ENCODE measurements at regions not wholly inside any gene's neighbourhood (a gene's known extent, or its start where the extent isn't known, plus 50 kb on each side); places are given as distances from the start of the nearest gene placed in this dataset.
A peak's percentile ranks its signal among the peaks of the same experiment; 100 is the strongest.

GRCh38 chr5:101370181-101370580 lies 467.1 kb upstream of the ST8SIA4 start:
- H3K4me1 ChIP-seq = no peaks in the 10 kb centered on the region
- TF ChIP-seq, protein P1, sequence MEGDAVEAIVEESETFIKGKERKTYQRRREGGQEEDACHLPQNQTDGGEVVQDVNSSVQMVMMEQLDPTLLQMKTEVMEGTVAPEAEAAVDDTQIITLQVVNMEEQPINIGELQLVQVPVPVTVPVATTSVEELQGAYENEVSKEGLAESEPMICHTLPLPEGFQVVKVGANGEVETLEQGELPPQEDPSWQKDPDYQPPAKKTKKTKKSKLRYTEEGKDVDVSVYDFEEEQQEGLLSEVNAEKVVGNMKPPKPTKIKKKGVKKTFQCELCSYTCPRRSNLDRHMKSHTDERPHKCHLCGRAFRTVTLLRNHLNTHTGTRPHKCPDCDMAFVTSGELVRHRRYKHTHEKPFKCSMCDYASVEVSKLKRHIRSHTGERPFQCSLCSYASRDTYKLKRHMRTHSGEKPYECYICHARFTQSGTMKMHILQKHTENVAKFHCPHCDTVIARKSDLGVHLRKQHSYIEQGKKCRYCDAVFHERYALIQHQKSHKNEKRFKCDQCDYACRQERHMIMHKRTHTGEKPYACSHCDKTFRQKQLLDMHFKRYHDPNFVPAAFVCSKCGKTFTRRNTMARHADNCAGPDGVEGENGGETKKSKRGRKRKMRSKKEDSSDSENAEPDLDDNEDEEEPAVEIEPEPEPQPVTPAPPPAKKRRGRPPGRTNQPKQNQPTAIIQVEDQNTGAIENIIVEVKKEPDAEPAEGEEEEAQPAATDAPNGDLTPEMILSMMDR (IDR thresholded peaks at IDR 0.05) = no peak
- H2AFZ ChIP-seq = no peak overlapping the region
- H3K27ac ChIP-seq = no peak overlapping the region
- no peaks in the 10 kb centered on the region for H3K79me2 ChIP-seq
- no peaks in the 10 kb centered on the region for H3K27me3 ChIP-seq (ENCODE audit: control insufficient read depth, insufficient read depth, low read length)
- H3K36me3 ChIP-seq (ENCODE audit: control insufficient read depth, insufficient read depth, low read length) = no peaks in the 10 kb centered on the region
- H3K9ac ChIP-seq = no peak overlapping the region
- no peaks in the 10 kb centered on the region for H3K9me3 ChIP-seq (ENCODE audit: control insufficient read depth, low read length)
- H3K4me2 ChIP-seq (ENCODE audit: low read length) = no peak overlapping the region
- no peak overlapping the region for H3K4me3 ChIP-seq (ENCODE audit: low read depth, low read length)

GRCh38 chr5:101364469-101364868 lies 461.4 kb upstream of the ST8SIA4 start:
- Histone ChIP-seq H3K4me3 (ENCODE audit: low read depth, low read length) (no peak overlapping the region), H3K9me3 (ENCODE audit: control insufficient read depth, low read length) (no peaks in the 10 kb centered on the region), H3K9ac (no peak overlapping the region), H3K27ac (no peak overlapping the region), H2AFZ (peak overlapping the region; percentile 23), H3K4me1 (no peaks in the 10 kb centered on the region), H3K79me2 (no peaks in the 10 kb centered on the region), H3K4me2 (ENCODE audit: low read length) (no peak overlapping the region), H3K36me3 (ENCODE audit: control insufficient read depth, insufficient read depth, low read length) (no peaks in the 10 kb centered on the region), H3K27me3 (ENCODE audit: control insufficient read depth, insufficient read depth, low read length) (no peaks in the 10 kb centered on the region)
- TF ChIP-seq, protein P1 (IDR thresholded peaks at IDR 0.05) = no peak

- H3K4me1 ChIP-seq = no peaks in the 10 kb centered on the region
- no peaks in the 10 kb centered on the region for H3K36me3 ChIP-seq (ENCODE audit: control insufficient read depth, insufficient read depth, low read length)
- H3K27me3 ChIP-seq (ENCODE audit: control insufficient read depth, insufficient read depth, low read length) = no peaks in the 10 kb centered on the region
- H3K27ac ChIP-seq = no peak overlapping the region
- H3K4me3 ChIP-seq (ENCODE audit: low read depth, low read length) = no peak overlapping the region
- no peaks in the 10 kb centered on the region for H3K79me2 ChIP-seq
- no peak overlapping the region for H3K9ac ChIP-seq
- TF ChIP-seq, protein P1 (IDR thresholded peaks at IDR 0.05) = no peak
- no peak overlapping the region for H2AFZ ChIP-seq
- H3K9me3 ChIP-seq (ENCODE audit: control insufficient read depth, low read length) = no peaks in the 10 kb centered on the region
- no peak overlapping the region for H3K4me2 ChIP-seq (ENCODE audit: low read length)
Measured at GRCh38 chr5:101362067-101362466, 459.0 kb upstream of the ST8SIA4 start.

- Histone ChIP-seq H3K79me2 (no peaks in the 10 kb centered on the region), H3K9me3 (ENCODE audit: control insufficient read depth, low read length) (no peaks in the 10 kb centered on the region), H3K27ac (no peak overlapping the region), H3K9ac (no peak overlapping the region), H2AFZ (no peak overlapping the region), H3K27me3 (ENCODE audit: control insufficient read depth, insufficient read depth, low read length) (no peaks in the 10 kb centered on the region), H3K36me3 (ENCODE audit: control insufficient read depth, insufficient read depth, low read length) (no peaks in the 10 kb centered on the region), H3K4me2 (ENCODE audit: low read length) (no peak overlapping the region), H3K4me3 (ENCODE audit: low read depth, low read length) (no peak overlapping the region), H3K4me1 (no peaks in the 10 kb centered on the region)
- TF ChIP-seq, protein P1 (IDR thresholded peaks at IDR 0.05) = no peak
Measured at GRCh38 chr5:101346906-101347305, 443.8 kb upstream of the ST8SIA4 start.

DNA sequence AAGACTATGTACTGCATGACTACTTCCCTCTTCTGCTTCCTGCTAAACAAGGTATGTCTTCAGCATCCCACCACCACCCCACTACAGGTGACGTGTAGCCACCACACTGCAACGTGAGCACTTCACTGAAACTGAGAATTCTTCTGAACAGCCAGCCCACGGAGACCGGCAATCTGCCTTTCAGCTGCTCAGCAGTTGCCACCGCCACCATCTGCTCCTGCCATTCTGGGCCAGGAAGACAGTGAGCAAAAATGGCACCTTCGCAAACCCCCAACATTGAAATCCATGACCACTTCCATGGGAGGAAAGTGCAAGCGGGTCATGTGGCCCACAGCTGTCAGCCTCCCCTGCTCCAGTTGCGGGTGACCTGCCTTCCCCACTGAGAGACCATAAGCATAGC lies 443.4 kb upstream of the ST8SIA4 start:
- H3K4me1 ChIP-seq = no peaks in the 10 kb centered on the region
- H3K4me3 ChIP-seq (ENCODE audit: low read depth, low read length) = no peak overlapping the region
- H3K36me3 ChIP-seq (ENCODE audit: control insufficient read depth, insufficient read depth, low read length) = no peaks in the 10 kb centered on the region
- no peak overlapping the region for H3K4me2 ChIP-seq (ENCODE audit: low read length)
- H3K9ac ChIP-seq = no peak overlapping the region
- no peaks in the 10 kb centered on the region for H3K79me2 ChIP-seq
- no peaks in the 10 kb centered on the region for H3K27me3 ChIP-seq (ENCODE audit: control insufficient read depth, insufficient read depth, low read length)
- TF ChIP-seq, protein P1 (IDR thresholded peaks at IDR 0.05) = no peak
- H2AFZ ChIP-seq = no peak overlapping the region
- H3K27ac ChIP-seq = no peak overlapping the region
- H3K9me3 ChIP-seq (ENCODE audit: control insufficient read depth, low read length) = no peaks in the 10 kb centered on the region
